GM18499 (cell line): ENCODE measurements at regions not wholly inside any gene's neighbourhood (a gene's known extent, or its start where the extent isn't known, plus 50 kb on each side); places are given as distances from the start of the nearest gene placed in this dataset.
A peak's percentile ranks its signal among the peaks of the same experiment; 100 is the strongest.
"Not testable (repeated sequence)": the region's sequence is repeated elsewhere in the genome, so short reads cannot be mapped to it uniquely, and the experiment has no call there.

Experiments
- ATAC-seq: cut with Tn5 transposase; IDR thresholded peaks from one replicate; pipeline ENCODE4 v1.9.1; 2021; ENCODE audit warnings: moderate number of reproducible peaks; ENCODE audit not compliant: insufficient read depth, unreplicated experiment

GRCh38 chr10:90007226-90007625 is 305.8 kb downstream of the KIF20B start:
- ATAC-seq: no peak

DNA sequence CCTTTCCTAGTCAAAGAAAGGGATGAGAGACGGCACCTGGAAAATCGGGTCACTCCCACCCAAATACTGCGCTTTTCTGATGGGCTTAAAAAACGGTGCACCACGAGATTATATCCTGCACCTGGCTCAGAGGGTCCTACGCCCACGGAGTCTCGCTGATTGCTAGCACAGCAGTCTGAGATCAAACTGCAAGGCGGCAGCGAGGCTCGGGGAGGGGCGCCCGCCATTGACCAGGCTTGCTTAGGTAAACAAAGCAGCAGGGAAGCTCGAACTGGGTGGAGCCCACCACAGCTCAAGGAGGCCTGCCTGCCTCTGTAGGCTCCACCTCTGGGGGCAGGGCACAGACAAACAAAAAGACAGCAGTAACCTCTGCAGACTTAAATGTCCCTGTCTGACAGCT is 309.9 kb downstream of the KIF20B start:
- ATAC-seq: not testable (repeated sequence)

- no peak for ATAC-seq
Observed at GRCh38 chr10:90018819-90019218, 317.4 kb downstream of the KIF20B start.

DNA sequence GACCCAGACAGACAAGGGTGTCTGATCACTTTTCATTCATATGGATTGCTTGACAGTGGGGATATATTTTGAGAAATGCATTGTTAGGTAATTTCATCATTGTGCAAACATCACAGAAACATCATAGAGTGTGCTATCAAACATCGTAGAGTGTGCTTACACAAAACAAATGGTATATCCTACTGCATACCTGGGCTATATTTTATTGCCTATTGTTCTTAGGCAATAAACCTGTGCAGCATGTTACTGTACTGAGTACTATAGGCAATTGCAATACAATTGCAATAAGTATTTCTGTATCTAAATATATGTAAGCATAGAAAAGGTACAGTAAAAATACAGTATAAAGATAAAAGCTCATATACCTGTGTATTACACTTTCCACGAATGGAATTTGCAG is 319.1 kb downstream of the KIF20B start:
- ATAC-seq: no peak

GRCh38 chr10:90023950-90024349 is 322.6 kb downstream of the KIF20B start:
- no peak for ATAC-seq

DNA sequence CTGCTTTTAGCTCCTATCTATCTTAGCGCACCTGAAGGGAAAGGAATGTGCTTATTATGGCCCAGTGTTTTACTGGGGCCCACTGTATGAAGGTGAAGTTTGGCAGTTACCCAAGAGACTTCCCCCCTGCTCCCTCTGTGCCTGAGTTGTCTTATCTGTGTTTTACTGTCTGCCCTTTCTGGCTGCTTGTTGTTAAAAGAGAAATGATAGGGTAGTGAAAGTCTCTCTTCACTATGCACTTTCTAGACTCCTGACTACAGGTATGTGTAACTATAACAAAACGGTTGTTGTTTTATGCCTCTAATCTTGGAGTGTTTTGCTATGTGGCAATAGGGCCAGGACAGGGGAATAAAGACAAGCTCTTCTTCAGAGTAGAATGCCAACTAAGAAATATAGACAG is 326.9 kb downstream of the KIF20B start:
- ATAC-seq: no peak

DNA sequence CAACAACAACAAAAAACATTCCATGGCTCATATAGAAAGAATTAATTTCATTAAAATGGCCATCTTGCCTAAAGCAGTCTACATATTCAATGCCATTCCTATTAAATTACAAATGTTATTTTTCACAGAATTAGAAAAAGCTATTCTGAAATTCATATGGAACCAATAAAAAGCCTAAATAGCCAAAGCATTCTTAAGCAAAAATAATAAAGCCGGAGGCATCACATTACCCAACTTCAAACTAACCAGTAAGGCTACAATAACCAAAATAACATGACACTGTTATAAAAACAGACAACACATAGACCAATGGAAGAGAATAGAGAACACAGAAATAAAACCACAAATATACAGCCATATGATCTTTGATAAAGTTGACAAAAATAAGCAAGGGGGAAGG is 330.4 kb downstream of the KIF20B start:
- ATAC-seq: no peak

- ATAC-seq: no peak
Observed at GRCh38 chr10:90032519-90032918, 331.1 kb downstream of the KIF20B start.

- ATAC-seq: not testable (repeated sequence)
Observed at GRCh38 chr10:90034862-90035261, 333.5 kb downstream of the KIF20B start.

DNA sequence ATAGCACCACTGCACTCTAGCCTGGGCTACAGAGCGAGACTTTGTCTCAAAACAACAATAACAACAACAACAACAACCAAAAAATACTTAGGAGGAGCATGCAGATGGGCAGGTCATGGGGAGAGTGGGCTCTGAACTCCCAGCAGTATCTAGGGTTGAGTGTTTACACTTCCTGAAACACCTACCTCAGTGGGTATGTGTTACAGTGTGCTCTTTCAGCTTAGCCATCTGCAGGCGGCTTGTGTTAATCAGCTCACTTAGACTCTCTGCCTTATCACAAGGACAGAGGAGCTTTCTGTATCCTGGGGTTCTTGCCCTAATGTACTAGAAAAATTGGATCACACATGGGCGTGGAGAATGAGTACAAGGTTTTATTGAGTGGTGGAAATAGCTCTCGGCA is 340.2 kb downstream of the KIF20B start:
- ATAC-seq: no peak

GRCh38 chr10:90042075-90042474 is 340.7 kb downstream of the KIF20B start:
- no peak for ATAC-seq

DNA sequence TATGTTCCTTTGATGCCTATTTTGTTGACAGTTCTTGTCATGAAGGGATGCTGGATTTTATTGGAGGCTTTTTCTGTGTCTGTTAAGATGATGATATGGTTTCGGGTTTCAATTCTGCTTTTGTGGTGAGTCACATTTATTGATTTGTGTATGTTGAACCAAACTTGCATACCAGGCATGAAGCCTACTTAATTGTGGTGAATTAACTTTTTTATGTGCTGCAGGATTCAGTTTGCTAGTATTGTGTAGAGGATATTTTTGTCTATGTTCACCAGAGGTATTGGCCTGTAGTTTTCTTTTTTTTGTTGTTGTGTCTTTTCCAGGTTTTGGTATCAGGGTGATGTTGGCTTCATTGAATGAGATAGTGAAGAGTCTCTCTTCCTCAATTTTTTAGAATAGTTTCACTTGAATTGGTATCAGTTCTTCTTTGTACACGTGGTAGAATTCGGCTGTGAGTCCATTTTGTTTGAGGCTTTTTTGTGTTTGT is 345.9 kb downstream of the KIF20B start:
- ATAC-seq: peak; percentile 81

DNA sequence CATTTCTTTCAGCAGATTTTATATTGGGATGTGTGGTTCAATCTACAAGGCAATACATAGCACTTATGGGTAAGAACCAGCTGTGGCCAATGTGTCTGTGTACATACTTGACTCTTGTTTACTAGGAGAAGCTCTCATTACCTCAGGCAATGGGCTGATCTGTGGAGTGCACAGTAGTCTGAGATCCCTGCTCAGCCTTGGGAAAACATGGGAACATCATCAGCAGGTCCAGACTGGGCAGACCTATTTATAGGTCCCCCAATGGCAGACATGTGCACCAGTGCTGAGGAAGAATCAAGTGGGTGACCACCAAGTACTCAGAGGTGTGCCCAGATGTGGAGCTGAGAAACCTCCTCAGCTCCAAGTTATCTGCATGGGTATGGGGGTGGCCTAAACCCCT is 349.7 kb downstream of the KIF20B start:
- no peak for ATAC-seq

DNA sequence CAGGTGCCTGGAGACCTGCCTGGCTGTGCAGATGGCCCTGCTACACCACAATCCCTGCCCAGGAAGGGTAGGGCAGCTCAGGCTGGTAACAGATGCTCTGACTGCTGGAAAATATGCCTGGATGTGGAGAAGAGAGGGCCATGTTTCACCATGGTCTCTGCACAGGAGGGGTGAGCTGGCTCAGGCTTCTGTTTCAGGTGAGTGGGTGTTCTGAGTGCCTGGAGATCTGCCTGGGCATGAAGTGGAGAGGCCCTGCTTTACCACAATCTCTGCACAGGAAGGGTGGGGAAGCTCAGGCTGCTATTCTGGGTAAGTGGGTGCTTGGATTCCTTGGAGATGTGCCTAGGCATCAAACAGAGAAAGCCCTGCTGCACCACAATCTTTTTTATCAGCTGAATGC is 350.1 kb downstream of the KIF20B start:
- ATAC-seq: no peak

- ATAC-seq: no peak
Observed at GRCh38 chr10:90062786-90063185, 361.4 kb downstream of the KIF20B start.

- ATAC-seq: no peak
Observed at GRCh38 chr10:90064295-90064694, 362.9 kb downstream of the KIF20B start.

DNA sequence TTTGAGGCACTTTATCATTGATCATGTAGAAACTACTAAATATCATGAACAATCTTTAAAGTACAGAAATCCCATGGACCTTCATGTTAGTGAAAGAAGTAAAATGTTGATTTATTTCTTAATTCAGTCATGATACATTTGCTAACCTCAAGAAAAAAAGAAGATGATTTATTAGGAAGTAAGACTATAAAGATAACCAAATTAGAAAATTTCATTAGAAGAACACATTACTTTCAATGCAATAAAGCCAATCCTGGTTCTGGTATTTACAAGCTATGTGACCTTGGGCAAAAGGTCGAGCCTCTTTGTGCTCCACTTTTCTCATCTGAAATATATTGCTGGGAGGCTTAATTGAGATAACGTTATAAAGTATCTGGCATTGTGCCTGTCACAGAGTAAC is 365.0 kb downstream of the KIF20B start:
- ATAC-seq: no peak

- ATAC-seq: no peak
Observed at GRCh38 chr10:90075995-90076394, 374.6 kb downstream of the KIF20B start.

- ATAC-seq: no peak
Observed at GRCh38 chr10:90079819-90080218, 378.4 kb downstream of the KIF20B start.

DNA sequence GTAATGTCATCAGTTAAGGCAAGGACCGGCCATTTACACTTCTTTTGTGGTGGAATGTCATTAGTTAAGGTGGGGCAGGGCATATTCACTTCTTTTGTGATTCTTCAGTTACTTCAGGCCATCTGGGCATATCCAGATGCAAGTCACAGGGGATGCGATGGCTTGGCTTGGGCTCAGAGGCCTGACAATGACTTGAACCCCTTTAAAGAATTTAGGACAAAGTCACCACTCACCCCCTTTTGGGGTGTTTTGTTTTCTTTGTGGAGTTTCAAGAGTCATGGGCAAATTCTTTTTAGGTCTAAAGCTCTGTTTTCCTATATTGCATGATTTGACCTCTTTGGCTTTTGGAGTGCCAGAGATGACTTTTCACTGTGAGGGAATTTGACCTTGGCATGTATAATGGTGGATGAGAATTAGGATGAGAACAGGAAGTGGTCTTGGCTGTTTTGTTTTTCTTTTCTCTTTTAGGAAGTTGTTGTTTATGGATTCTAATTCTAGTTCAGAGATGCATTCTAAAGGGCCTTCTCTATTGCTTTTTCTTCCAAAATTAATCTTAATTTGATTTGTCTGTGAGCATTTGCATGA is 385.3 kb downstream of the KIF20B start:
- ATAC-seq: not testable (repeated sequence)

DNA sequence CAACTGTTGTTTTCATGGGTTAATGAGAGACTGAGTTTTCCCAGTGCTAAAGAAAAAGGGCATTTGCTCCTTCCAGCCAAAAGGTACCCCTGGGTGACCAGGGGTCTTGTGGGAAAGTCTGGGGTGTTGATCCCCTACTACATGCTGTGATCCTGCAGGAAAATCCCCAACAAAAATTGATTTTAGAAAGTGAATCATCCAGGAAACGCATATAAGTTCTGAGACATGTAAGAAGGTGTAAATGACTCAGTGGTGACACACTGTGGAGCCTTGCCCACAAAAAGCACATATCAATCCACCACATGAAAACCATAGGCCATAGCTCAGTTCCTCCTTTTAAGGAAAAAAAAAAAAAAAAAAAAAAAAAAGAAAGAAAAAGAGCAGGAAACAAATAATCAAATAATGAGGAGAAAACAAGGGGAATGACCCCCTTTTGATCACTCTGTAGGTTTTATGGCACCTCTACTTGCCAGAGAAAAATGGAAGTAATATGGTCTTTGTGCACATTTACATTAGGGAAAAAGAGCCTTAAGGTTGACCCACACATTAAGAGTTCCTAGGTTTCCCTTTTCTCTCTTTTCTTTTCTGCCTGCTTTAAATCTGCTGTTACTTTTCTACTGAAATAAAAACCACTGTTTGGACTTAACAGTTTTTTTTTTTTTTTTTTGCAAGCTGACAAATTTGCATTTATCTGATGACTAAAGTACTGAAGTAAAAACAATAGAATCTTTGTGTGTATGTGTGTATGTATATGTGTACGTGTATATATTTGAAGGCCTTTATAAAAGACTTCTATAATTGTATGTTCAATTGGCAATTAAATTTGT is 386.0 kb downstream of the KIF20B start:
- ATAC-seq: peak; percentile 96

DNA sequence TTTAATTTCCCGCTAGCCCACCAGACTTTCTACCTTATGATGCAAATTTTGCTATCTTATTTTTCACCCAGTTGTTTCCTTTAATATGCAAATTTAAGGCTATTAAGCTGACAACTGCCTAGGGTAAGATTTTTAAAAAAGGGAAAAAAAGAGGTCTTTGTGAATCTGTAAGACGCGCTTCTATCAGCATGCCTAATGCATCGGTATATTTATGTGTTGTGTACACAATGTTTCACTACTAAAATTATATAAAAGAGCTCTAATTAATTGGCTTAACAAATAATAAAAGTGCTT is 386.6 kb downstream of the KIF20B start:
- ATAC-seq: no peak
